Amygdala (tissue), 56 donors: ENCODE measurements at regions not wholly inside any gene's neighbourhood (a gene's known extent, or its start where the extent isn't known, plus 50 kb on each side); places are given as distances from the start of the nearest gene placed in this dataset.
"Not testable (repeated sequence)": the region's sequence is repeated elsewhere in the genome, so short reads cannot be mapped to it uniquely, and the experiment has no call there.

Experiments used
- DNase-seq, 56 donors: peaks; one replicate each; lab custom pipeline; 2025; lab: John Stamatoyannopoulos, UW

GRCh38 chr3:127520993-127521392 lies 69.5 kb downstream of the TPRA1 start:
- no peak for DNase-seq

DNA sequence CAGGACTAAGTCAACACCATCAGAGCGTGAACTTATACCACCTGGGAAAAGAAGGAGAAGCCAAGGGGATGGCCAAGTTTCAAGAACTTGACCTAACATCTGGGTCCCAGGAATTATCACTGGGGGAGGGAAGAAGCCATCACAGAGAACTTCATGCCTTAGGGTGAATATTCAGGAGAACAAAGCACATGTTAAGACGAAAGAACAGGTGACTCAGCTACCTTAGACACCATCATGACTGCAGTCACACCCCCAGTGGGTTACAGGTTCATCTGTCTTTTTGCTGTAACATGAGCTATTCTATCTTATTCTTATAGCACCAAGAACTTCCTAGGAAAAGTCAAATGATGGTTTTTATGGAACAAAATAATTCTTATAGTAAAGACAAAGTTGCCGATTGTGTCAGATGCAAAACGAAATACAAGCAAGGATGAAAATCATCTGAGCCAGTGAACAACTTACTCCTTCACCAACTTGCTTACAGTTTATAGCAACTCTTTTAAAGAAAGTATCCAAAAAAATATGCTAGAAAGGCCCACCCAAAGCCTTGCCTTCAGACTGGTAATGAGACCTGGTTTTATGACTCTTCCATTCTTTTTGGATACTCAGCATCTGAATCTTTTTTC lies 72.0 kb downstream of the TPRA1 start:
- DNase-seq: no peak

- DNase-seq: no peak
Observed at GRCh38 chr3:127512256-127512655, 78.3 kb downstream of the TPRA1 start.

DNA sequence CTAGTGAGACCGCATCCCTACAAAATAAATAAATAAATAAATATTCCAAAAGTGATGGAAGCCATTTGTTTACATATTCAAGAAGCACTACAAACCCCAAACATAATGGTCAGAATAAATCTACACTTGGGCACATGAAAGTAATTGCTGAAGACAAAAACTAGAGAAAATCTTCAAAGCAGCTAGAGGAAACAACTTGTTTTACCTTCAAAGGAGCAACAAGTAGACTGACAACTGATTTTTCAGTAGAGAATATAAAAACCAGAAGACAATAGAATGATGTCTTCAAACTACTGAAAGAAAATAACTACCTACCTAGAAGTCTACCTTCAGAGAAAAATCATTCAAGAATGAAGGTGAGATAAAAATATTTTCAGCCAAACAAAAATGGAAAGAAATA lies 89.4 kb downstream of the TPRA1 start:
- DNase-seq: no peak

- DNase-seq: no peak
Observed at GRCh38 chr3:127497676-127498075, 92.9 kb downstream of the TPRA1 start.

DNA sequence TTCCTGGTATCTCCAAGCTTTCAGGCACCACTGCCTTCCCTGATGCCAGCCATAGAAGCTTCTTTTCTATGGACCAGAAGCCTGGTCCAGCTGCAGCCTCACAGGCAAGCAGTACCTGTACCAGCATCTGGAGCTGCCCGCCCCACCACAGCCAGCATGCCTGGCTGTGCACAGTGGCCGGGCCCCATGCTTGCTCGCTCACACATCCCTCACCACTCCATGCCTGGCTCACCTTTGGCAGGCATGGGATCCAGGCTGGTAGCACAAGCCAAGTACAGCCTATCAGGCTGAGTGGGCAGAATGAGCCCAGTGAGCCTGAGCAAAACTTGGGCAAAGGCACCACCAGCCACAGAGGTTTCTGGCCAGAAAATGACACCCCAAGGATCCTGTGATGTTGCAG lies 93.4 kb downstream of the TPRA1 start:
- no peak for DNase-seq

- DNase-seq: no peak
Observed at GRCh38 chr3:127495821-127496655, 94.5 kb downstream of the TPRA1 start.

DNA sequence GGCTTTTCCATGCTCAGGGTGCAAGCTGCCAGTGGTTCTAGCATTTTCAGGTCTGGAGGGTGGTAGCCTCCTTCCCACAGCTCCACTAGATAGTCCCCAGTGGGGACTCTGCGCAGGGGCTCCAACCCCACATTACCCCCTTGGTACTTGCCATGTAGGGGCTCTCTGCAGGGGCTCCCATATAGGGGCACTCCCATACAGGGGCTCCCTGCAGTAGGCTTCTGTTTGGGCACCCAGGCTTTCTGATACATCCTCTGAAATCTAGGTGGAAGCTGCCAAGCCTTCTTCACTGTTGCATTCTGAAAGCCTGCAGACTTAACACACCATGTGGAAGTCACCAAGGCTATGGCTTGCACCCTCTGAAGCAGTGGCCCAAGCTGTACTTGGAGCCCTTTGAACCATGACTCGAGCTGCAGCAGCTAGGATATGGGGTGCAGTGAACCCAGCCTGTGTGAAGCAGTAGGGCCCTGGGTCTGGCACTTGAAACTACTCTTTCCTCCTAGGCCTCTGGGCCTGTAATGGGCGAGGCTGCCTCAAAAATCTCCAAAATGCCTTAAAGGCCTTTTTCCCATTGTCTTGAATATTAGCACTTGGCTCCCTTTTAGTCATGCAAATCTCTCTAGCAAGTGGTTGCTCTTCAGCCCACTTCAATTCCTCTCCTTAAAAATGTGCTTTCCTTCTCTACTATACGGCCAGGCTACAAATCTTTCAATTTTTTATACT lies 96.4 kb downstream of the TPRA1 start:
- DNase-seq: no peak

DNA sequence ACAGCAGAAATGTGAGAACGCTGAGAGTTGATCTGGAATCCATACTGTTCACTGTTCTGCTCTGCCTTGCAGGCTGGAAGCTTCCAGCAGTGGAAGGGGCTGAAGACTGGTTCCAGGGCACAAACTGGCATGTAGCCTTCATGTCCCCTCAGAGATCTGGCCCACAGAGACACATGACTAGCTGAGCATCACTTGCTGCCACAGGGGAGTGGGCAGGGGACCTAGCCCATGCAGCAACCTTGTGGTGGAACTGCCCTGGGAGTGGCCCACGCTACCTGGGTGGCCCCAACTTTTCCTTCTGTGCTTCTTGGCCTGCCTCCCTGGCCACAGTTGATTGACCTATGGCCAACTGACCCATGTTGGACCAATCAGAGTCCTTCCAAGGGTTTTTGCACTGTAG lies 98.1 kb downstream of the TPRA1 start:
- DNase-seq: no peak

DNA sequence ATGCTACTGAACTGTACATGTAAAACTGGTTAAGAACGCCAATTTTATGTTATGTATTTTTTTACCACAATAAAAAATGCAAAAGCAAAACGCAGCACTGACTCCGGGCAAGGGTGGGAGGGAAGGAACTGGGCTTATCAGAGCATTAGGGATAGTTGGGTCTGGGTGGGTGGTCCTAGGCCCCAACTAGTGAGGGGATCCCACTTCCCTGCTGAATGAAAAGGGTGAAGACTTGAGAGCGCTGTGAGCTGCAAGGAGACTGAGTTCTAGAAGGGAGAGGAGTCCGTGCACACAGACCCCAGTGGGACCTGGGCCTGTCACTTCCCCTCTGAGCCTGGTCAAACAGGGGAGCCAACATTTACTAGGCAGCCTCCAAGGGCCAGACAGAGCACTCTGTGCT lies 98.6 kb downstream of the TPRA1 start:
- no peak for DNase-seq

- no peak for DNase-seq
Observed at GRCh38 chr3:127491323-127491722, 99.2 kb downstream of the TPRA1 start.

DNA sequence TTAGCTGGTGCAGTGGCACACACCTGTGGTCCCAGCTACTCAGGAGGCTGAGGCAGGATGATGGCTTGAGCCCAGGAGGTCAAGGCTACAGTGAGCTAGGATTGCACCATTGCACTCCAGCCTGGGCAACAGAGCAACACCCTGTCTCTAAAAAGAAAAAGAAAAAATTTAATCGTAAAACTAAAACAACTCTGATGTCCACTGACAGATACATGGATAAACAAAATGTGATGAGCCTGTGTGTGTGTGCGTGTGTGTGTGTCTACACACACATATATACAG lies 99.6 kb downstream of the TPRA1 start:
- not testable (repeated sequence) for DNase-seq

DNA sequence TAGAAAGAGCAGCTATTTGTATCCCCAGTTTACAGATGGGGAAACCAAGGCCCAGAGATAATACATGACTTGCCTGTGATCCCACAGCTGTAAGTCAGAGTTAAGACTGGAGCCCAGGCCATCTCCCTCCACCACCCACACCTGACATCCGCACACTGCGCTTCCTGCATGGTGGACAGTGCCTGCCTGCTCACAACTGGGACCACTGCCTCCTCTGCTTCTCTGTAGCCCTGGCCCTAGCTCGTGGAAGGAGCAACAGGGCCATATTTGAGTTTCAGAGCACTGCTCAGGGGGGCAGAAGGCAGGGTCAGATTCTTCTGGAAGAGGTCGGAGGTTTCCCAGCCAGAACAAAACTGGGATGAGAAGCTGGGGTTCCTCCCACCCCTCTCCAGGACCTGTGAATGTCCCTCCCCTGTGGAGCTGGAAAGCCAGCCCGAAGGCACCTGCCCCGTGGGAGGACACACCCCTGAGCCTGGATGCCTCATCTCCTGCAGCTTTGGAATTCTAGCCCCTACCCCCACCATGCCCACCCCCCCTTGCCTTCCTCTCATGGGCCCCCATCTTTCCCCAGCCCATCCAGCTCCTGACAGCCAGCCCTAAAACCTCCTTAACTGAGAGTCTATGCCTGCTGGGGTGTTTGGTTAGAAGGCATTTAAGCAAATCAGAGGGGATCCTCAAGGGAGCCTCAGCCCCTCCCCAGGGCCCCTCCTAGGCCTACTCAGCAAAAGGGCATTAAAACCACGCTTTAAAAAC lies 100.1 kb downstream of the TPRA1 start:
- DNase-seq: no peak

- DNase-seq: no peak
Observed at GRCh38 chr3:127489357-127489756, 101.2 kb downstream of the TPRA1 start.

DNA sequence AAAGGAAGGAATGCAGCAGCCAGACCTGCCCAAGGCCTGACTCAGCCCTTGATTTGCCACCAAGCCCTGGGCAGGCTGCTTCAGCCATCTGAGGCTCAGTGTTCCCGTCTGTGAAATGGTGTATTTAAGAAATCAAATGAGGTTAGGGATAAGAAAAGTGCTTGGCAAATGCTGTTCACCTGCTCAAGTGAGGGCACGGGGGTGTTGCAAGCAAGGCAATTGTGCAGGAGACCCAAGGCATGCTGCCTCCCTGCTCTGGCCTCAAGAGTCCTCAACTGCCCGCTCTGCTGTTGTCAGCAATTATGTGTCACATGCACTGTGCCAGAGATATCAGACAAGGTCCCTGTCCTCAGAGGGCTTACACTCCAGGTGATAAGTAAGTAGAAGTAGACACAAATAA lies 101.8 kb downstream of the TPRA1 start:
- no peak for DNase-seq

DNA sequence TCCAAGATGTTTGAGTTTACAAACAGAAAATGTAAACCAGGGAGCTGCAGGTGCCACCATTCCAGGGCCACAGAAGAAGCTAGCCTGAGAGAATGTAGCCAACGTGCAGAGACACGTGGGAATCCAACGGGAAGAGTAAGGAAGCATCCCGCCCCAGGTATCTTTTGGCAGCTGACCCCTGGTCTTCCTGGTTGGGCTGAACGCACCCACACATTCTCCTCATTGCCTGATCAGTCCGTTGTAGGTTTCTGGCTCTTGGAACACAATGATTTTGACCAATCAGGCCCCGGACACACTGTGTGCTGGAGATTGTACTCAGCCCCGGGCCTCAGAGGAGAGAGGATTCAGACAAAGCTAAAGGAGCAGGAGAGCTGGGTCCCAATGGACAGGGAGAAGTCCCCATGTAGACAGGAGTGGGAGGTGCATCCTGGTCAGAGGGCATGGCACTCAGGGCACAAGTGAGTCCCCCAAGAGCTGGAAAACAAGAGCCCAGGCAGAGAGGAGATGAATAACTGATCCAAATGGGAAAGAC lies 102.3 kb downstream of the TPRA1 start:
- DNase-seq: no peak

- no peak for DNase-seq
Observed at GRCh38 chr3:127487196-127487595, 103.3 kb downstream of the TPRA1 start.

DNA sequence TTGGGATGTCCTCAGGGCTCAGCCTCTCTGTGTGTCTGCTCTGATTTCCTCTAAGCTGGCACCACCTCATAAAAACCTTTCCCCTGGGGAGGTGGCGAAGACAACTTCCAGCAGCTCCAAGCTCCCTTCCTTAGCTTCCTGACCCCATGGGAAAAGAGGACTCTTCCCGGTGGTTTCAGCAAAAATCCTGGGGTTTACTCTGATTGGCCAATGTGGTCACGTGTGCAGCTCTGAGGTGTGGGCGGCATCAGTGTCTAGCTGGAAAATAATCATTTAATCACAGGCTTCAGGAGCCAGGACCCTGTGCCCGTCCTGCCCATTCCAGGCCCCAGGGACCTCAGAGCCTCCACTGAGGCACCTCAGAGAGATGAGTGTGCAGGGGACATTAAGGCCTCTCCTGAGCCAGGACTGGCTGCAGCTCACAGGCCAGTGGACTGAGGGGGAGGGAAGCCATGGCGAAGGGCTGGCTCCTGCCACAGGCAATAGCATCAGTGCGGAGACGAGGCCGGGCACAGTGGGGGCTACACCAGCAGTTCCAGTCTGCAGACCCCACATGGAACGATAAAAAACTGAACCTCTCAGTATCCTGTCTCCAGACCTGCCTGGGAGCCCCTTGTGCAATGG lies 104.1 kb downstream of the TPRA1 start:
- DNase-seq: no peak

GRCh38 chr3:127485396-127486170 lies 105.0 kb downstream of the TPRA1 start:
- no peak for DNase-seq
